ENCODE measurements at regions not wholly inside any gene's neighbourhood (a gene's known extent, or its start where the extent isn't known, plus 50 kb on each side); places are given as distances from the start of the nearest gene placed in this dataset.

GRCh38 chr1:17886386-17886785, 131.3 kb downstream of the ACTL8 start:
- TF ChIP-seq CTCF (IDR thresholded peaks at IDR 0.05) (no peak), EZH2 (IDR thresholded peaks at IDR 0.05; ENCODE audit: borderline replicate concordance, insufficient read depth, low read depth, low read length, poor library complexity, severe bottlenecking) (no peak)
